H9 (cell line): ENCODE measurements at regions not wholly inside any gene's neighbourhood (a gene's known extent, or its start where the extent isn't known, plus 50 kb on each side); places are given as distances from the start of the nearest gene placed in this dataset.
A peak's percentile ranks its signal among the peaks of the same experiment; 100 is the strongest.

Experiments used
- DNase-seq: peaks from one replicate; pipeline ENCODE4 v3.0.0-alpha.2; 2017
- H2AFZ ChIP-seq: one replicate; pipeline ENCODE4 v1.6.1; 2013; ENCODE audit warnings: mild to moderate bottlenecking, low read length, control low read depth, moderate library complexity
- H2AK5ac ChIP-seq: 2 replicates; pipeline ENCODE4 v1.6.1; 2013; ENCODE audit warnings: low read length, control low read depth, mixed read lengths; ENCODE audit not compliant: insufficient read length
- H2BK120ac ChIP-seq: one replicate; pipeline ENCODE4 v1.6.1; 2013; ENCODE audit warnings: low read depth, mild to moderate bottlenecking, low read length, control low read depth, inconsistent platforms; ENCODE audit not compliant: poor library complexity, severe bottlenecking
- H2BK12ac ChIP-seq: 2 replicates; pipeline ENCODE4 v1.6.1; 2013; ENCODE audit warnings: low read length, control low read depth, mixed read lengths, low read depth; ENCODE audit not compliant: insufficient read length
- H2BK15ac ChIP-seq: 2 replicates; pipeline ENCODE4 v1.6.1; 2013; ENCODE audit warnings: low read depth, low read length, control low read depth
- H2BK20ac ChIP-seq: one replicate; pipeline ENCODE4 v1.6.1; 2013; ENCODE audit warnings: low read depth, mild to moderate bottlenecking, low read length, control low read depth, inconsistent platforms; ENCODE audit not compliant: poor library complexity, severe bottlenecking
- H2BK5ac ChIP-seq: 2 replicates; pipeline ENCODE4 v1.6.1; 2013; ENCODE audit warnings: low read length, control low read depth, mixed read lengths; ENCODE audit not compliant: insufficient read length
- H3K14ac ChIP-seq: 2 replicates; pipeline ENCODE4 v1.6.1; 2013; ENCODE audit warnings: low read length, control low read depth; ENCODE audit not compliant: insufficient read depth
- H3K18ac ChIP-seq: 2 replicates; pipeline ENCODE4 v1.6.1; 2013; ENCODE audit warnings: low read depth, mild to moderate bottlenecking, mixed read lengths, low read length, control low read depth; ENCODE audit not compliant: insufficient read length
- H3K23ac ChIP-seq: 2 replicates; pipeline ENCODE4 v1.6.1; 2013; ENCODE audit warnings: low read length, control low read depth, mixed read lengths, low read depth; ENCODE audit not compliant: insufficient read length
- H3K23me2 ChIP-seq: 2 replicates; pipeline ENCODE4 v1.6.1; 2013; ENCODE audit warnings: low read depth, mild to moderate bottlenecking, mixed read lengths, low read length, control low read depth; ENCODE audit not compliant: insufficient read length, poor library complexity, severe bottlenecking
- H3K27ac ChIP-seq: 2 replicates; pipeline ENCODE4 v1.5.1; 2013; ENCODE audit warnings: low read length, control low read depth, mixed read lengths, low read depth; ENCODE audit not compliant: insufficient read length
- H3K27me3 ChIP-seq: 2 replicates; pipeline ENCODE4 v1.6.1; 2013; ENCODE audit warnings: low read length, control low read depth, inconsistent platforms; ENCODE audit not compliant: insufficient read depth
- H3K4ac ChIP-seq: 2 replicates; pipeline ENCODE4 v1.6.1; 2013; ENCODE audit warnings: low read depth, mild to moderate bottlenecking, control low read depth, inconsistent platforms, low read length, moderate library complexity
- H3K4me1 ChIP-seq: 2 replicates; pipeline ENCODE4 v1.6.1; 2013; ENCODE audit warnings: low read length, control low read depth, inconsistent platforms; ENCODE audit not compliant: insufficient read depth
- H3K4me2 ChIP-seq: 2 replicates; pipeline ENCODE4 v1.6.1; 2013; ENCODE audit warnings: low read length, control low read depth, mixed read lengths; ENCODE audit not compliant: insufficient read length, insufficient read depth
- H3K56ac ChIP-seq: 2 replicates; pipeline ENCODE4 v1.6.1; 2013; ENCODE audit warnings: low read depth, mild to moderate bottlenecking, mixed read lengths, low read length, control low read depth; ENCODE audit not compliant: insufficient read length
- H3K79me1 ChIP-seq: 2 replicates; pipeline ENCODE4 v1.6.1; 2013; ENCODE audit warnings: low read depth, mild to moderate bottlenecking, moderate library complexity, low read length, control low read depth, inconsistent platforms; ENCODE audit not compliant: insufficient read depth, poor library complexity, severe bottlenecking
- H3K79me2 ChIP-seq: 2 replicates; pipeline ENCODE4 v1.6.1; 2013; ENCODE audit warnings: low read length, control low read depth, inconsistent platforms; ENCODE audit not compliant: insufficient read depth
- H3K9ac ChIP-seq: 2 replicates; pipeline ENCODE4 v1.6.1; 2013; ENCODE audit warnings: low read length, control low read depth, mixed read lengths; ENCODE audit not compliant: insufficient read length; ENCODE audit errors: extremely low read depth
- H3K9me3 ChIP-seq: one replicate; pipeline ENCODE4 v1.6.1; 2013; ENCODE audit warnings: low read depth, low read length, inconsistent platforms; ENCODE audit not compliant: control insufficient read depth
- H3T11ph ChIP-seq: one replicate; pipeline ENCODE4 v1.6.1; 2013; ENCODE audit warnings: mild to moderate bottlenecking, low read length, control low read depth, inconsistent platforms
- H4K20me1 ChIP-seq: one replicate; pipeline ENCODE4 v1.6.1; 2013; ENCODE audit not compliant: control insufficient read depth, insufficient read length, insufficient read depth
- H4K5ac ChIP-seq: 2 replicates; pipeline ENCODE4 v1.6.1; 2013; ENCODE audit warnings: low read depth, mild to moderate bottlenecking, mixed read lengths, low read length, control low read depth; ENCODE audit not compliant: insufficient read length
- H4K8ac ChIP-seq: replicated peaks from 2 replicates; pipeline ENCODE4 v1.6.1; 2013; ENCODE audit warnings: low read length, control low read depth, mixed read lengths, low read depth; ENCODE audit not compliant: insufficient read length
- H4K91ac ChIP-seq: 2 replicates; pipeline ENCODE4 v1.6.1; 2013; ENCODE audit warnings: low read depth, mild to moderate bottlenecking, moderate library complexity, mixed read lengths, low read length, control low read depth; ENCODE audit not compliant: insufficient read length
- H3K27ac Mint-ChIP-seq, 3 experiments: 2 replicates in 2 of 3; 3 replicates in 1 of 3; pipeline ENCODE4 v1.8.0; 2020 to 2021; ENCODE audit warnings: mixed read lengths in 3 of 3, mild to moderate bottlenecking in 1 of 3, moderate library complexity in 1 of 3
- H3K27me3 Mint-ChIP-seq: 2 replicates; pipeline ENCODE4 v1.8.0; 2021; ENCODE audit warnings: low read depth, mild to moderate bottlenecking, moderate library complexity, mixed read lengths
- H3K36me3 Mint-ChIP-seq, 3 experiments: 2 replicates in 2 of 3; 3 replicates in 1 of 3; pipeline ENCODE4 v1.8.0; 2020 to 2021; ENCODE audit warnings: low read depth in 3 of 3, mixed read lengths in 3 of 3; ENCODE audit not compliant: insufficient read depth in 1 of 3
- H3K4me1 Mint-ChIP-seq, 2 experiments: 2 replicates each; pipeline ENCODE4 v1.8.0; 2020; ENCODE audit warnings: mixed read lengths in 2 of 2
- H3K4me3 Mint-ChIP-seq, 2 experiments: 2 replicates in 1 of 2; 3 replicates in 1 of 2; pipeline ENCODE4 v1.8.0; 2020 to 2021; ENCODE audit warnings: mild to moderate bottlenecking in 2 of 2, mixed read lengths in 2 of 2, moderate library complexity in 1 of 2
- H3K9me3 Mint-ChIP-seq, 2 experiments: 2 replicates in 1 of 2; 3 replicates in 1 of 2; pipeline ENCODE4 v1.8.0; 2020; ENCODE audit warnings: mild to moderate bottlenecking in 2 of 2, mixed read lengths in 2 of 2, moderate library complexity in 1 of 2
- WGBS: extraction: QIAGEN DNeasy Blood & Tissue Kit; methylation state at CpG from one replicate; pipeline ENCODE4 v1.1.7; 2013; ENCODE audit warnings: missing lambda C conversion rate, low lambda C conversion rate, mixed read lengths; ENCODE audit not compliant: insufficient read length; ENCODE audit errors: extremely low coverage; 5-methylcytosine and 5-hydroxymethylcytosine counted together
- TF ChIP-seq, protein P1 (sequence below): fragments of 200-600 bp; sonication (generic); conservative IDR thresholded peaks from 3 replicates; pipeline ENCODE4 v1.8.0; 2021; ENCODE audit warnings: antibody characterized with exemption, mild to moderate bottlenecking

DNA sequence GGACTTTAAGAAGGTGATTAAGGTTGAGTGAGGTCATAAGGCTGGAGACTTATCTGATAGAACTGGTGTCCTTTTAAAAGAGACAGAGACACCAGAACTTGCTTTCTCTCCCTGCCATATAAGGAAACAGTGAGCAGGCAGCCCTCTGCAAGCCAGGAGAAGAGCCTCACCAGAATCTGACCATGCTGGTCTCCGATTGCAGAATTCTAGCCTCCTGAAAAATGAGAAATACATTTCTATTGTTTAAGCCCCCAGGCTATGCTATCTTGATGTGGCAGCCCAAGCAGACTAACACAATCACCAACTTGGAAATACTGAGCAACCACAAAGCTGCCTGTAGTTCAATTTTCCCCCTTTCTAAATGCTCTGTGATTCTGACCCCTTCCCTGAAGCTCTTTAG lies 161.4 kb upstream of the RARB start:
- H2AK5ac ChIP-seq: no peak overlapping the region
- H3K18ac ChIP-seq: no peak overlapping the region
- no peaks in the 10 kb centered on the region for H3K4me1 ChIP-seq
- H3K27me3 Mint-ChIP-seq: no peaks in the 10 kb centered on the region
- H4K91ac ChIP-seq: no peak overlapping the region
- DNase-seq: no peak
- H2BK20ac ChIP-seq: no peak overlapping the region
- H2BK12ac ChIP-seq: no peak overlapping the region
- no peak overlapping the region for H3K4me3 Mint-ChIP-seq
- H2BK120ac ChIP-seq: no peak overlapping the region
- no peak overlapping the region for H3T11ph ChIP-seq
- no peak overlapping the region for H2BK5ac ChIP-seq
- no peaks in the 10 kb centered on the region for H3K79me2 ChIP-seq
- H3K23me2 ChIP-seq: no peaks in the 10 kb centered on the region
- no peak overlapping the region for H3K27ac ChIP-seq
- H3K9me3 Mint-ChIP-seq: peaks cover 0 to 3% of the 10 kb centered on the region in 2 experiments; a peak in 2 of 5 replicates
- H3K56ac ChIP-seq: no peak overlapping the region
- no peak overlapping the region for H3K23ac ChIP-seq
- TF ChIP-seq, protein P1, sequence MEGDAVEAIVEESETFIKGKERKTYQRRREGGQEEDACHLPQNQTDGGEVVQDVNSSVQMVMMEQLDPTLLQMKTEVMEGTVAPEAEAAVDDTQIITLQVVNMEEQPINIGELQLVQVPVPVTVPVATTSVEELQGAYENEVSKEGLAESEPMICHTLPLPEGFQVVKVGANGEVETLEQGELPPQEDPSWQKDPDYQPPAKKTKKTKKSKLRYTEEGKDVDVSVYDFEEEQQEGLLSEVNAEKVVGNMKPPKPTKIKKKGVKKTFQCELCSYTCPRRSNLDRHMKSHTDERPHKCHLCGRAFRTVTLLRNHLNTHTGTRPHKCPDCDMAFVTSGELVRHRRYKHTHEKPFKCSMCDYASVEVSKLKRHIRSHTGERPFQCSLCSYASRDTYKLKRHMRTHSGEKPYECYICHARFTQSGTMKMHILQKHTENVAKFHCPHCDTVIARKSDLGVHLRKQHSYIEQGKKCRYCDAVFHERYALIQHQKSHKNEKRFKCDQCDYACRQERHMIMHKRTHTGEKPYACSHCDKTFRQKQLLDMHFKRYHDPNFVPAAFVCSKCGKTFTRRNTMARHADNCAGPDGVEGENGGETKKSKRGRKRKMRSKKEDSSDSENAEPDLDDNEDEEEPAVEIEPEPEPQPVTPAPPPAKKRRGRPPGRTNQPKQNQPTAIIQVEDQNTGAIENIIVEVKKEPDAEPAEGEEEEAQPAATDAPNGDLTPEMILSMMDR: no peak
- H2BK15ac ChIP-seq: no peak overlapping the region
- no peak overlapping the region for H4K8ac ChIP-seq
- H3K4me2 ChIP-seq: no peak overlapping the region
- H3K14ac ChIP-seq: no peak overlapping the region
- H2AFZ ChIP-seq: no peak overlapping the region
- WGBS: no CpG with 5 or more reads among the region's 1 CpG
- H3K4ac ChIP-seq: no peak overlapping the region
- peaks cover 0 to 5% (median 0%) of the 10 kb centered on the region in 3 experiments; a peak in 2 of 7 replicates for H3K36me3 Mint-ChIP-seq
- H4K20me1 ChIP-seq: no peaks in the 10 kb centered on the region
- no peak overlapping the region for H4K5ac ChIP-seq
- no peak overlapping the region for H3K9ac ChIP-seq
- H3K4me1 Mint-ChIP-seq: peaks cover 0 to 7% of the 10 kb centered on the region in 2 experiments; a peak in 1 of 4 replicates
- H3K27ac Mint-ChIP-seq: peak overlapping the region in 1 of 3 experiments; percentile 40; a peak in 3 of 7 replicates
- H3K9me3 ChIP-seq: no peaks in the 10 kb centered on the region
- H3K27me3 ChIP-seq: no peaks in the 10 kb centered on the region
- no peaks in the 10 kb centered on the region for H3K79me1 ChIP-seq
